Activated CD8-positive, alpha-beta T cell treated with anti-CD3 and anti-CD28 coated beads for 36 hours (primary cell): ENCODE measurements at regions not wholly inside any gene's neighbourhood (a gene's known extent, or its start where the extent isn't known, plus 50 kb on each side); places are given as distances from the start of the nearest gene placed in this dataset.

Experiments used
- ATAC-seq: fragments of 200-7000 bp; cut with Tn5 transposase; one replicate; pipeline ENCODE4 v1.10.0; 2021; ENCODE audit warnings: mild to moderate bottlenecking, moderate library complexity
- CTCF ChIA-PET: fragments of 350-600 bp; sonication (Branson Sonifier 250); formaldehyde crosslinking; loops from one replicate; lab custom pipeline; 2021; ENCODE audit warnings: antibody characterized with exemption; lab: Charles Lee
- POLR2A ChIA-PET: fragments of 350-600 bp; sonication (Branson Sonifier 250); formaldehyde crosslinking; loops from one replicate; lab custom pipeline; 2021; ENCODE audit warnings: antibody characterized with exemption; lab: Charles Lee
- DNase-seq: peaks from one replicate; pipeline ENCODE4 v3.0.0-alpha.2; 2020
- H3K27ac Mint-ChIP-seq: one replicate; pipeline ENCODE4 v1.8.0; 2021; ENCODE audit warnings: mild to moderate bottlenecking, mixed read lengths
- H3K27me3 Mint-ChIP-seq: one replicate; pipeline ENCODE4 v1.8.0; 2021; ENCODE audit warnings: mixed read lengths
- H3K36me3 Mint-ChIP-seq: one replicate; pipeline ENCODE4 v1.8.0; 2021; ENCODE audit warnings: low read depth, mixed read lengths
- H3K4me1 Mint-ChIP-seq: one replicate; pipeline ENCODE4 v1.8.0; 2021; ENCODE audit warnings: low read depth, mixed read lengths
- H3K4me3 Mint-ChIP-seq: one replicate; pipeline ENCODE4 v1.8.0; 2021; ENCODE audit warnings: mild to moderate bottlenecking, moderate library complexity, mixed read lengths
- H3K9me3 Mint-ChIP-seq: one replicate; pipeline ENCODE4 v1.8.0; 2021; ENCODE audit warnings: mixed read lengths
- intact Hi-C: fragments of 100-400 bp; cut with micrococcal nuclease; formaldehyde crosslinking; loops from one replicate; pipeline ENCODE4 v1.10.0; 2022
- TF ChIP-seq, protein P1 (sequence below): fragments of 200-600 bp; IDR thresholded peaks from one replicate; pipeline ENCODE4 v1.8.0; 2022; ENCODE audit warnings: antibody characterized with exemption, mild to moderate bottlenecking

DNA sequence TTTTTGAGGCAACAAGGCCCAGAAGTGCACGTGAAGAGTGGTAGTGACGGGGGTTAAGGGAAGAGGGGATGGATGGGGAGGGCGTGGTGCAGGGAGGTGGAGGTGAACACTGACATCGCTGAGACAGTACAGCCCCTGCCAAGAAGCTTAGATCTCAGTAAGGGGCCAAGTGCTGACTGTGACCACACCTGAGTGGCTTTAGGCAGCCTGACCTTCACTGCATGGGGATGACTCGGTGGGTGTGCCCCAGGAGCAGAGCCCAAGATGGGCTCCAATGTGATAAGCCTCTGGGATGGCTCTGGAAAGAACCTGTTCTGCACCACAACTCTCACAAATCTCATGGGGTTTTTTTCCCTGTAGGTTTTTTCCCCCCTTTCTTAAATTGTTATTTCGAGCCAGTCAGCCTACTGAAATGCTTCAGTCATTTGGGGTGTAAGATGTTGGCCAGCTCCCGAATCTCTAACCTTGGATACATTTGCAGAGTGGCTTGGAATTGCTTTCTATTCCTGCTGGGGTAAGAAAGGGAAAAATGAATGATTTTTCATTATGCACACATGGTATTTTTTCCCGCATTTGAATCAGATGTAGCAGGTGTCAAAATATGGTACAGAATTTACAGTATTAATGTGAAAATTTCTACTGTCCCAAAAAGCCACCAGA, 165.0 kb downstream of the TM9SF2 start:
- intact Hi-C loops, result no loop called here
- Mint-ChIP-seq H3K27me3 (no peaks in the 10 kb centered on the region), H3K4me1 (no peaks in the 10 kb centered on the region), H3K36me3 (no peaks in the 10 kb centered on the region), H3K27ac (no peak overlapping the region), H3K4me3 (no peak overlapping the region), H3K9me3 (no peaks in the 10 kb centered on the region)
- CTCF ChIA-PET, result no interaction called here
- TF ChIP-seq, protein P1, sequence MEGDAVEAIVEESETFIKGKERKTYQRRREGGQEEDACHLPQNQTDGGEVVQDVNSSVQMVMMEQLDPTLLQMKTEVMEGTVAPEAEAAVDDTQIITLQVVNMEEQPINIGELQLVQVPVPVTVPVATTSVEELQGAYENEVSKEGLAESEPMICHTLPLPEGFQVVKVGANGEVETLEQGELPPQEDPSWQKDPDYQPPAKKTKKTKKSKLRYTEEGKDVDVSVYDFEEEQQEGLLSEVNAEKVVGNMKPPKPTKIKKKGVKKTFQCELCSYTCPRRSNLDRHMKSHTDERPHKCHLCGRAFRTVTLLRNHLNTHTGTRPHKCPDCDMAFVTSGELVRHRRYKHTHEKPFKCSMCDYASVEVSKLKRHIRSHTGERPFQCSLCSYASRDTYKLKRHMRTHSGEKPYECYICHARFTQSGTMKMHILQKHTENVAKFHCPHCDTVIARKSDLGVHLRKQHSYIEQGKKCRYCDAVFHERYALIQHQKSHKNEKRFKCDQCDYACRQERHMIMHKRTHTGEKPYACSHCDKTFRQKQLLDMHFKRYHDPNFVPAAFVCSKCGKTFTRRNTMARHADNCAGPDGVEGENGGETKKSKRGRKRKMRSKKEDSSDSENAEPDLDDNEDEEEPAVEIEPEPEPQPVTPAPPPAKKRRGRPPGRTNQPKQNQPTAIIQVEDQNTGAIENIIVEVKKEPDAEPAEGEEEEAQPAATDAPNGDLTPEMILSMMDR, result no peak
- DNase-seq (no peak), ATAC-seq (no peak)
- POLR2A ChIA-PET, result no interaction called here

DNA sequence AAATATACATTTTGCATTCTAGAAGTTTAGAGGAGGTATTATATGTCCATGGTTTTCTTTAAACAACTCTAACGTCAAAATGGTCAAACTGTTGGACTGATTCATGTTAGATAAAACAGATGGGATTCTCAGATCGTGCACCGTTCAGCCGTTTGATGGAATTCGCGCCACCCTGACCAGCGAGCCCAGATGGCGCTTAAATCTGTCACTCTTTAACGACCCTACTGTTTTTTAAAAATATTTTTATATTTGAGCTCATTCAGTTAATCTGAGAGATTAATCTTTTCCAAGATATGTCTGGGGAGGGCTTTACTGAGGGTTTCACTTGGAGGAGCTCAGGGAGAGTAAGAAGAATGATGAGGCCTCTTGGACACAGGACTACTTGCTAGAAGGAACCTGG, 164.4 kb downstream of the TM9SF2 start:
- ChIA-PET CTCF (no interaction called here), POLR2A (no interaction called here)
- intact Hi-C loops, result no loop called here
- H3K4me1 Mint-ChIP-seq, result no peaks in the 10 kb centered on the region
- H3K27ac Mint-ChIP-seq, result no peak overlapping the region
- DNase-seq, result no peak
- H3K36me3 Mint-ChIP-seq, result no peaks in the 10 kb centered on the region
- ATAC-seq, result no peak
- TF ChIP-seq, protein P1, result no peak
- H3K4me3 Mint-ChIP-seq, result no peak overlapping the region
- H3K27me3 Mint-ChIP-seq, result no peaks in the 10 kb centered on the region
- no peaks in the 10 kb centered on the region for H3K9me3 Mint-ChIP-seq

DNA sequence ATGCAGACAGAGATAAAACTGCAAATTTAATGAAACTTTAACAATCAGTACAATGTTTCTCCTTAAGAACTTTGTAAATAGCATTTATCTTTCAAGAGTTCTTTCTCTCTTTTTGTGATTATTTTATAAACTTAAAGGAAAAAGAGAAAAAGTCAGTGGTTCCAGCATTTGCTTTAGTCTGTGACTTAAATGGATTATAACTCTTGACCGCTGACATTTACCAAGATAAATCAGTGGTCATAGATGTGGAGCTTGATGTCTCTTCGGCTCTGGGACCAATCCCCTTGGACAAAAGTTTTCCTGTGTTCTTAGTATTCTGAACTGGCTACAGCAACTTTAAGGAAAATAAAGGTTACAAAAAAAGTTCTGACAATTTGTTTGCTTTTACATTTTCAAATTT, 162.6 kb downstream of the TM9SF2 start:
- CTCF ChIA-PET, result no interaction called here
- POLR2A ChIA-PET, result interaction anchor here (0.6 kb wide), 1 partner anchor 103 kb away, joined by 3 read pairs; no protein-coding TSS in a partner anchor
- DNase-seq, result no peak
- no peak for ATAC-seq
- peaks cover 15% of the 10 kb centered on the region for H3K4me1 Mint-ChIP-seq
- H3K4me3 Mint-ChIP-seq, result no peak overlapping the region
- H3K9me3 Mint-ChIP-seq, result no peaks in the 10 kb centered on the region
- H3K27me3 Mint-ChIP-seq, result no peaks in the 10 kb centered on the region
- intact Hi-C loops, result no loop called here
- H3K36me3 Mint-ChIP-seq, result no peaks in the 10 kb centered on the region
- TF ChIP-seq, protein P1, result no peak
- no peak overlapping the region for H3K27ac Mint-ChIP-seq

DNA sequence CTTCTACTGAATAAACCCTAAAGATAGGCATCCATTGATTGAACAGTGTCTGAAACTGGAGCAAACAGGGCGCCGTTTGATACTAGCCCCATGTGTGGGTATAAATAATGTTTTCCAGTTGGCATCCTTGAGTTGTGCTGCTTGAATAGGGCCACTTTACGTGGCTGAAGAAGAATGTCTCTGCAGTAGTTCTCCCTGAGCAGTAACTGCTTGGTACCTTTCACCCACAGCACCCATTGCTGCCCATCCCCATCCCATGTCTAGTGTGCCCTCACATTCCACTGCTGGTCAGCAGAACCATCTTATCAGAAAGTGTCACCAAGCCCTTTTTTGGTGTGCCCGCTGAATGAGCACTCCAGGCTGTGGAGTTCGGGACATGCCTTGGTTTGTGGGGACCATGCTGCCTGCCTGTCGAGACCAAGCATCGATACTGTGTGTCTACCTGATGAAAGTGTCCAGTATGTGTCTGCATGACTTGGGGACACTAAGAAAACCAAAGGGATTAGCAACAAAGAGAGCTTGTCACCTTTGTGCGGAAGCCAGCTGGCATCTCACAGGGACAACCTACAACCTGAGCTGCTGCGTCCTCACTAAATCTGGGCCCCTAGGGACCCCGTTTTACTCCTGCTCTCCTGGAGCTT, 162.0 kb downstream of the TM9SF2 start:
- no peak overlapping the region for H3K4me3 Mint-ChIP-seq
- intact Hi-C loops, result no loop called here
- peaks cover 19% of the 10 kb centered on the region for H3K4me1 Mint-ChIP-seq
- ChIA-PET CTCF (no interaction called here), POLR2A (no interaction called here)
- H3K9me3 Mint-ChIP-seq, result no peaks in the 10 kb centered on the region
- TF ChIP-seq, protein P1, result no peak
- H3K27ac Mint-ChIP-seq, result no peak overlapping the region
- ATAC-seq (no peak), DNase-seq (no peak)
- H3K27me3 Mint-ChIP-seq, result no peaks in the 10 kb centered on the region
- H3K36me3 Mint-ChIP-seq, result no peaks in the 10 kb centered on the region

DNA sequence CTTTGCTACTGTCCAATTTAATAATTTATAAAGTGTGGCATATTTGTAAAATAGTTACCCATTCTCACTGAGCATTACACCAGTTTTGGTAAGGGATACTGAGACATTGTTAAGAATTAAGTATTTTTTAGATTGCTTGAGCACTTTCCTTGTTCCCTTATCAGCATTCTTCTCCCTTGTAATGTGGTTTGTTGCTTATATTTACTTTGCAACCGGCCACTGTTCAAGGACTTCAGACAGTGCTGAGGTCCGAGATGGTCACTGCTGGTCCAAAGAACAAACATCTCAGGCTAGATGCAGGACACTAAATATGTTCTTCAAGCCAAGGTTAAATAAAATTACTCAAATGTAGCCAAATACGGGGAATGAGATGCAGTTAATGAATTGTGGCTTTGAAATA, 161.4 kb downstream of the TM9SF2 start:
- ChIA-PET CTCF (interaction anchor here (0.9 kb wide), 1 partner anchor 8 kb away, joined by 3 read pairs; no protein-coding TSS in a partner anchor), POLR2A (no interaction called here)
- H3K9me3 Mint-ChIP-seq, result no peaks in the 10 kb centered on the region
- no peak overlapping the region for H3K27ac Mint-ChIP-seq
- H3K36me3 Mint-ChIP-seq, result no peaks in the 10 kb centered on the region
- ATAC-seq (no peak), DNase-seq (no peak)
- no peaks in the 10 kb centered on the region for H3K27me3 Mint-ChIP-seq
- H3K4me3 Mint-ChIP-seq, result no peak overlapping the region
- TF ChIP-seq, protein P1, result no peak
- H3K4me1 Mint-ChIP-seq, result peaks cover 22% of the 10 kb centered on the region
- intact Hi-C loops, result no loop called here
